ENCODE measurements at regions not wholly inside any gene's neighbourhood (a gene's known extent, or its start where the extent isn't known, plus 50 kb on each side); places are given as distances from the start of the nearest gene placed in this dataset.

- H3K4me3 ChIP-seq (ENCODE audit: low read length) = no peak overlapping the region
- DNase-seq (ENCODE audit: low read depth) = no peak
- TF ChIP-seq, protein P1, sequence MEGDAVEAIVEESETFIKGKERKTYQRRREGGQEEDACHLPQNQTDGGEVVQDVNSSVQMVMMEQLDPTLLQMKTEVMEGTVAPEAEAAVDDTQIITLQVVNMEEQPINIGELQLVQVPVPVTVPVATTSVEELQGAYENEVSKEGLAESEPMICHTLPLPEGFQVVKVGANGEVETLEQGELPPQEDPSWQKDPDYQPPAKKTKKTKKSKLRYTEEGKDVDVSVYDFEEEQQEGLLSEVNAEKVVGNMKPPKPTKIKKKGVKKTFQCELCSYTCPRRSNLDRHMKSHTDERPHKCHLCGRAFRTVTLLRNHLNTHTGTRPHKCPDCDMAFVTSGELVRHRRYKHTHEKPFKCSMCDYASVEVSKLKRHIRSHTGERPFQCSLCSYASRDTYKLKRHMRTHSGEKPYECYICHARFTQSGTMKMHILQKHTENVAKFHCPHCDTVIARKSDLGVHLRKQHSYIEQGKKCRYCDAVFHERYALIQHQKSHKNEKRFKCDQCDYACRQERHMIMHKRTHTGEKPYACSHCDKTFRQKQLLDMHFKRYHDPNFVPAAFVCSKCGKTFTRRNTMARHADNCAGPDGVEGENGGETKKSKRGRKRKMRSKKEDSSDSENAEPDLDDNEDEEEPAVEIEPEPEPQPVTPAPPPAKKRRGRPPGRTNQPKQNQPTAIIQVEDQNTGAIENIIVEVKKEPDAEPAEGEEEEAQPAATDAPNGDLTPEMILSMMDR (conservative IDR thresholded peaks at IDR 0.05; ENCODE audit: low read depth, low read length) = no peak
These were observed 177.9 kb downstream of the TFAP2C start for GRCh38 chr20:56806952-56807517.

- TF ChIP-seq, protein P1 (conservative IDR thresholded peaks at IDR 0.05; ENCODE audit: low read depth, low read length) = no peak
- DNase-seq (ENCODE audit: low read depth) = no peak
- no peak overlapping the region for H3K4me3 ChIP-seq (ENCODE audit: low read length)
These were observed 179.1 kb downstream of the TFAP2C start for GRCh38 chr20:56808117-56808725.

DNA sequence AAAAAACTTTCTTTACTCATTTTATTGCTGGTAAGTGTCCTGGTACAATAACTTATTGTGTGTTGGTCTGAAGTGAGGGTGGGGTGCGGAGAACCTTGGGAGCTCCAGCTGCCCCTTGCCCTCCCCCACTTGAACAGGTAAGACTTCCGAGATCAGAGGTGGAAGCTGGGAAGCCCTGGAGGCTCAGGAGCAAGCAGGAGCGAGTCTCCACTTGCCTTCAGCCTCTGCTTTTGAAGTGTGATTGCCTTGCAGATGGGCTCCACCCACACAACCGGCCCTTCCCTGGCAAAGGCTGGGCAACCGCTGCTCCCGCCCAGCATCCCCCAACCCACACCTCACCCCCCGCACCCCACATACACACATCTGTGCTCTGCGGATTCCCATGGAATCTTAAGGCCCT lies 179.6 kb downstream of the TFAP2C start:
- no peak overlapping the region for H3K4me3 ChIP-seq (ENCODE audit: low read length)
- DNase-seq (ENCODE audit: low read depth) = no peak

GRCh38 chr20:56809668-56810067 lies 180.6 kb downstream of the TFAP2C start:
- H3K4me3 ChIP-seq (ENCODE audit: low read length) = no peak overlapping the region
- DNase-seq (ENCODE audit: low read depth) = no peak
- TF ChIP-seq, protein P1 (conservative IDR thresholded peaks at IDR 0.05; ENCODE audit: low read depth, low read length) = no peak

More for the DNA sequence above, 179.6 kb downstream of the TFAP2C start:
- TF ChIP-seq, protein P1 (conservative IDR thresholded peaks at IDR 0.05; ENCODE audit: low read depth, low read length) = no peak

GRCh38 chr20:56810141-56810540 lies 181.0 kb downstream of the TFAP2C start:
- DNase-seq (ENCODE audit: low read depth) = no peak
- no peak overlapping the region for H3K4me3 ChIP-seq (ENCODE audit: low read length)
- TF ChIP-seq, protein P1 (conservative IDR thresholded peaks at IDR 0.05; ENCODE audit: low read depth, low read length) = no peak

DNA sequence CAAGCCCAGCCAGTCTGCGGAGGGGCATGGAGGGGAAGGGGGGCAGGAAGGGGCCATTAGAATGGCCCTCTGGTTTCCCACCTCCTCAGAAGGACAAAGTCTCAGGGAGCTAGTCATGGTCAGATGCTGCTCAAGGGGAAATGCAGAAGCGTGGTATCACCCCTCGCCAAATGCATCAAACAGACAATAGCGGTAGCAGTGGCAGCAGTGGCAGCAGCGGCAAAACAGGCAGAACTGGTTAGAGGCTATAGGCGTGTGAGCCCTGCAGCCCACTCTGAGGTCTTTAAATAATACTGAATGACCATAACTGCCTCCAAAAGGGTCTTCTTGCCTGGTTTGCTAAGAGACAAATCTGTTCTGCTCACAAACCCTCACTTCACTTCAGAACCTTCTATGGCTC lies 186.7 kb downstream of the TFAP2C start:
- no peak for DNase-seq (ENCODE audit: low read depth)
- TF ChIP-seq, protein P1 (conservative IDR thresholded peaks at IDR 0.05; ENCODE audit: low read depth, low read length) = no peak
- no peak overlapping the region for H3K4me3 ChIP-seq (ENCODE audit: low read length)

- TF ChIP-seq, protein P1 (conservative IDR thresholded peaks at IDR 0.05; ENCODE audit: low read depth, low read length) = no peak
- H3K4me3 ChIP-seq (ENCODE audit: low read length) = no peak overlapping the region
- no peak for DNase-seq (ENCODE audit: low read depth)
These were observed 187.2 kb downstream of the TFAP2C start for GRCh38 chr20:56816349-56816748.

Measured in retinal pigment epithelial cell (primary cell).